ENCODE measurements at regions not wholly inside any gene's neighbourhood (a gene's known extent, or its start where the extent isn't known, plus 50 kb on each side); places are given as distances from the start of the nearest gene placed in this dataset.

DNA sequence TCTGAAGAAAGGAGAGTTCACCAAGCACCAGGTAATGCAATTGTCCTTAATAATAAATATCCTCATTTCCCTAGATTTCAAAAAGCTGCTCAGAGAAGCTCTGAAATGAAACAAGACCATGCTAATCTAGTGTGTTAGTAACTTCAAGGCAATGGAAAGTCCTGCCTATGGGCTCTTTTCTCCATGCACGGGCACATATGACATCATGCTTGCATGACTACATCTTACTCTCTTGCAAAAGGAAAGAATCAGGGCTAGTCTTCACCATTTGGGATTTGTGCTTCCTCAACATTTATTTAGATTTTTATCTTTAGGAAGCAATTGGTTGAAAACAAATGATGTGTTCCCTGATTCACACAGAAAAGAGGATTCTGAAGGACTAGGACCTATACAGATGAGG is 204.0 kb upstream of the POU3F3 start (continued):
- TF ChIP-seq, protein P1, sequence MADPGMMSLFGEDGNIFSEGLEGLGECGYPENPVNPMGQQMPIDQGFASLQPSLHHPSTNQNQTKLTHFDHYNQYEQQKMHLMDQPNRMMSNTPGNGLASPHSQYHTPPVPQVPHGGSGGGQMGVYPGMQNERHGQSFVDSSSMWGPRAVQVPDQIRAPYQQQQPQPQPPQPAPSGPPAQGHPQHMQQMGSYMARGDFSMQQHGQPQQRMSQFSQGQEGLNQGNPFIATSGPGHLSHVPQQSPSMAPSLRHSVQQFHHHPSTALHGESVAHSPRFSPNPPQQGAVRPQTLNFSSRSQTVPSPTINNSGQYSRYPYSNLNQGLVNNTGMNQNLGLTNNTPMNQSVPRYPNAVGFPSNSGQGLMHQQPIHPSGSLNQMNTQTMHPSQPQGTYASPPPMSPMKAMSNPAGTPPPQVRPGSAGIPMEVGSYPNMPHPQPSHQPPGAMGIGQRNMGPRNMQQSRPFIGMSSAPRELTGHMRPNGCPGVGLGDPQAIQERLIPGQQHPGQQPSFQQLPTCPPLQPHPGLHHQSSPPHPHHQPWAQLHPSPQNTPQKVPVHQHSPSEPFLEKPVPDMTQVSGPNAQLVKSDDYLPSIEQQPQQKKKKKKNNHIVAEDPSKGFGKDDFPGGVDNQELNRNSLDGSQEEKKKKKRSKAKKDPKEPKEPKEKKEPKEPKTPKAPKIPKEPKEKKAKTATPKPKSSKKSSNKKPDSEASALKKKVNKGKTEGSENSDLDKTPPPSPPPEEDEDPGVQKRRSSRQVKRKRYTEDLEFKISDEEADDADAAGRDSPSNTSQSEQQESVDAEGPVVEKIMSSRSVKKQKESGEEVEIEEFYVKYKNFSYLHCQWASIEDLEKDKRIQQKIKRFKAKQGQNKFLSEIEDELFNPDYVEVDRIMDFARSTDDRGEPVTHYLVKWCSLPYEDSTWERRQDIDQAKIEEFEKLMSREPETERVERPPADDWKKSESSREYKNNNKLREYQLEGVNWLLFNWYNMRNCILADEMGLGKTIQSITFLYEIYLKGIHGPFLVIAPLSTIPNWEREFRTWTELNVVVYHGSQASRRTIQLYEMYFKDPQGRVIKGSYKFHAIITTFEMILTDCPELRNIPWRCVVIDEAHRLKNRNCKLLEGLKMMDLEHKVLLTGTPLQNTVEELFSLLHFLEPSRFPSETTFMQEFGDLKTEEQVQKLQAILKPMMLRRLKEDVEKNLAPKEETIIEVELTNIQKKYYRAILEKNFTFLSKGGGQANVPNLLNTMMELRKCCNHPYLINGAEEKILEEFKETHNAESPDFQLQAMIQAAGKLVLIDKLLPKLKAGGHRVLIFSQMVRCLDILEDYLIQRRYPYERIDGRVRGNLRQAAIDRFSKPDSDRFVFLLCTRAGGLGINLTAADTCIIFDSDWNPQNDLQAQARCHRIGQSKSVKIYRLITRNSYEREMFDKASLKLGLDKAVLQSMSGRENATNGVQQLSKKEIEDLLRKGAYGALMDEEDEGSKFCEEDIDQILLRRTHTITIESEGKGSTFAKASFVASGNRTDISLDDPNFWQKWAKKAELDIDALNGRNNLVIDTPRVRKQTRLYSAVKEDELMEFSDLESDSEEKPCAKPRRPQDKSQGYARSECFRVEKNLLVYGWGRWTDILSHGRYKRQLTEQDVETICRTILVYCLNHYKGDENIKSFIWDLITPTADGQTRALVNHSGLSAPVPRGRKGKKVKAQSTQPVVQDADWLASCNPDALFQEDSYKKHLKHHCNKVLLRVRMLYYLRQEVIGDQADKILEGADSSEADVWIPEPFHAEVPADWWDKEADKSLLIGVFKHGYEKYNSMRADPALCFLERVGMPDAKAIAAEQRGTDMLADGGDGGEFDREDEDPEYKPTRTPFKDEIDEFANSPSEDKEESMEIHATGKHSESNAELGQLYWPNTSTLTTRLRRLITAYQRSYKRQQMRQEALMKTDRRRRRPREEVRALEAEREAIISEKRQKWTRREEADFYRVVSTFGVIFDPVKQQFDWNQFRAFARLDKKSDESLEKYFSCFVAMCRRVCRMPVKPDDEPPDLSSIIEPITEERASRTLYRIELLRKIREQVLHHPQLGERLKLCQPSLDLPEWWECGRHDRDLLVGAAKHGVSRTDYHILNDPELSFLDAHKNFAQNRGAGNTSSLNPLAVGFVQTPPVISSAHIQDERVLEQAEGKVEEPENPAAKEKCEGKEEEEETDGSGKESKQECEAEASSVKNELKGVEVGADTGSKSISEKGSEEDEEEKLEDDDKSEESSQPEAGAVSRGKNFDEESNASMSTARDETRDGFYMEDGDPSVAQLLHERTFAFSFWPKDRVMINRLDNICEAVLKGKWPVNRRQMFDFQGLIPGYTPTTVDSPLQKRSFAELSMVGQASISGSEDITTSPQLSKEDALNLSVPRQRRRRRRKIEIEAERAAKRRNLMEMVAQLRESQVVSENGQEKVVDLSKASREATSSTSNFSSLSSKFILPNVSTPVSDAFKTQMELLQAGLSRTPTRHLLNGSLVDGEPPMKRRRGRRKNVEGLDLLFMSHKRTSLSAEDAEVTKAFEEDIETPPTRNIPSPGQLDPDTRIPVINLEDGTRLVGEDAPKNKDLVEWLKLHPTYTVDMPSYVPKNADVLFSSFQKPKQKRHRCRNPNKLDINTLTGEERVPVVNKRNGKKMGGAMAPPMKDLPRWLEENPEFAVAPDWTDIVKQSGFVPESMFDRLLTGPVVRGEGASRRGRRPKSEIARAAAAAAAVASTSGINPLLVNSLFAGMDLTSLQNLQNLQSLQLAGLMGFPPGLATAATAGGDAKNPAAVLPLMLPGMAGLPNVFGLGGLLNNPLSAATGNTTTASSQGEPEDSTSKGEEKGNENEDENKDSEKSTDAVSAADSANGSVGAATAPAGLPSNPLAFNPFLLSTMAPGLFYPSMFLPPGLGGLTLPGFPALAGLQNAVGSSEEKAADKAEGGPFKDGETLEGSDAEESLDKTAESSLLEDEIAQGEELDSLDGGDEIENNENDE (IDR thresholded peaks at IDR 0.05; ENCODE audit: insufficient replicate concordance, low read length), result no peak
- TF ChIP-seq HDAC6 (IDR thresholded peaks at IDR 0.05; ENCODE audit: low read depth, low read length) (no peak), JUN (IDR thresholded peaks at IDR 0.05; ENCODE audit: low read depth, low read length) (no peak), KDM1A (IDR thresholded peaks at IDR 0.05; ENCODE audit: borderline replicate concordance, low read length) (no peak), SIN3A (conservative IDR thresholded peaks at IDR 0.05 in 1 of 2, IDR thresholded peaks at IDR 0.05 in 1 of 2; ENCODE audit: low read depth in 1 of 2, low read length in 2 of 2) (no peak), EZH2 (IDR thresholded peaks at IDR 0.05; ENCODE audit: low read depth, low read length, severe bottlenecking) (no peak)

Measured in H1 (cell line).